Kidney epithelial cell (primary cell): ENCODE measurements at regions not wholly inside any gene's neighbourhood (a gene's known extent, or its start where the extent isn't known, plus 50 kb on each side); places are given as distances from the start of the nearest gene placed in this dataset.
A peak's percentile ranks its signal among the peaks of the same experiment; 100 is the strongest.
"Not testable (repeated sequence)": the region's sequence is repeated elsewhere in the genome, so short reads cannot be mapped to it uniquely, and the experiment has no call there.

Experiments used
- DNase-seq: peaks from one replicate; pipeline ENCODE4 v3.0.0-alpha.2; 2010; ENCODE audit warnings: low read depth
- H3K27me3 ChIP-seq: 2 replicates; pipeline ENCODE4 v1.6.0; 2011; ENCODE audit warnings: low read length; ENCODE audit not compliant: control insufficient read depth, insufficient read depth
- H3K36me3 ChIP-seq: 2 replicates; pipeline ENCODE4 v1.5.1; 2011; ENCODE audit warnings: low read length; ENCODE audit not compliant: control insufficient read depth, insufficient read depth
- H3K4me3 ChIP-seq: 2 replicates; pipeline ENCODE4 v1.5.1; 2011; ENCODE audit warnings: low read depth, mild to moderate bottlenecking, control low read depth, low read length
- CTCF ChIP-seq: IDR thresholded peaks from 2 replicates; pipeline ENCODE4 v1.5.1; 2011; ENCODE audit warnings: mild to moderate bottlenecking, moderate library complexity, low read length, control low read depth, inconsistent platforms; ENCODE audit not compliant: insufficient read depth, poor library complexity, severe bottlenecking

GRCh38 chr1:211890091-211890995 is 59.8 kb upstream of the LPGAT1 start:
- H3K27me3 ChIP-seq, H3K4me3 ChIP-seq, DNase-seq, H3K36me3 ChIP-seq: not testable (repeated sequence)

DNA sequence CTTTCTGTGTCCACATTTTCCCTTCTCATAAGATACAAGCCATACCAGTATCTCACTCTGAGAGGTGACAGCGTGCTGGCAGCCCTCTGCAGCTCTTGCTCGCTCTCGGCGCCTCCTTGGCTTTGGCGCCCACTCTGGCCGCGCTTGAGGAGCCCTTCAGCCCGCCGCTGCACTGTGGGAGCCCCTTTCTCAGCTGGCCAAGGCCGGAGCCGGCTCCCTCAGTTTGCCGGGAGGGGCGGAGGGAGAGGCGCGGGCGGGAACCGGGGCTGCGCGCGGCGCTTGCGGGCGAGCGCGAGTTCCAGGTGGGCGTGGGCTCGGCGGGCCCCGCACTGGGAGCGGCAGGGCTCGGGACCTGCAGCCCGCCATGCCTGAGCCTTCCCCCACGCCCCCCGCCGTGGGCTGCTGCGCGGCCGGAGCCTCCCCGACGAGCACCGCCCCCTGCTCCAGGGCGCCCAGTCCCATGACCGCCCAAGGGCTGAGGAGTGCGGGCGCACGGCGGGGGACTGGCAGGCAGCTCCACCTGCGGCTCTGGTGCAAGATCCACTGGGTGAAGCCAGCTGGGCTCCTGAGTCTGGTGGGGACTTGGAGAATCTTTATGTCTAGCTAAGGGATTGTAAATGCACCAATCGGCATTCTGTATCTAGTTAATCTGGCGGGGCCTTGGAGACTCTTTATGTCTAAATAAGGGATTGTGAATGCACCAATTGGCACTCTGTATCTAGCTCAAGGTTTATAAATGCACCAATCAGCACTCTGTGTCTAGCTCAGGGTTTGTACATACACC is 58.9 kb upstream of the LPGAT1 start:
- peak overlapping the region; percentile 10 for H3K4me3 ChIP-seq
- H3K36me3 ChIP-seq, H3K27me3 ChIP-seq, DNase-seq: not testable (repeated sequence)

DNA sequence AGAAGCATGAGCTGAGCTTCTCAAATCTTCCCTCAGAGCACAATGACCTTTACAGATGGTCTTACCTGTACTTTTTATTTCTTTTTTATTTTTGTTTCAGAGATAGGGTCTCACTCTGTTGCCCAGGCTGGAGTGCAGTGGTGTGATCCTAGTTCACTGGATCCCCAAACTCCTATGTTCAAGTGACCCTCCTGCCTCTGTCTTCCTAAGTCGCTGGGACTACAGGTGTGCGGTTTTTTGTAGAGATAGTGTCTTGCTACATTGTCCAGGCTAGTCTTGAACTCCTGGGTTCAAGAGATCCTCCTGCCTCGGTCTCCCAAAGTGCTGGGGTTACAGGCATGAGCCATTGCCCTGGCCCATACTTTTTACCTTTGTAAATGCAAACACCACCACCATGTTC is 56.0 kb upstream of the LPGAT1 start:
- no peak for DNase-seq
- Histone ChIP-seq H3K27me3 (no peaks in the 10 kb centered on the region), H3K36me3 (no peaks in the 10 kb centered on the region), H3K4me3 (no peak overlapping the region)
- no peak for TF ChIP-seq CTCF

DNA sequence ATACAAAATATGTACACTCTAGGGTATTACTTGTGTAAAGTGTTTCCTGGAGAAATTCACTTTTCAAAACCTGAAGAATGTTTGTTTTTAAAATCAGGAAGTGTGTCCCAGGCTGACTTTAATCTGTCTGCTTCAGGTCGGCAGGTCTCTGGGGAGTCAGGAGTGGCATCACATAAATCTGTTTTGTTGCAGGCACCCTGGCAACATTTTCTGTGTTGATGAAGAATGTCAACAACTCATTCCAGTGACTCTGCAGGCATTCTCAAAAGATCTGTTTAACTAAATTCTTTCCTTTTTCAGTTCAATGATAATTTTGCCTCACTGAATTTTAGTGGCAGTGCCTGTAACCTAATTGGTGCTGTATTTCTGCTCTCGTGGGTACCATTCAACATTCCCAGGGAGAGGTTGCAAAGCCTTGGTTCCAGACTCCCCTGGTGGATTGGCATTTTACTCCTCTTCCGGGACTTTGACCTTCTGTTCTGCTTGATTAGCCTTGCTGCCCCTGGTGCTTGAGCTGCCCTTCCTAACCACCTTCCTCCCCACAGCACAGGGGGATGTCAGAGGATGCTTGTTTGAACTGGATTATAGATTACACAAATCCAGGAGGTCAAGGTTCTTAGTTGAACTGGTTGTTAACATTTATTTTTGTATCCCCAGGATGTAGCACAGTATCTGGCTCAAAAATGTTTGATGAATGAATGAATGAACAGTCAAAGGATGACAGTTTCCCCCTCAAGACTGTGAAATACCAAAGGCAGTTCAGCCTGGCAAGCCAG is 55.4 kb upstream of the LPGAT1 start:
- H3K36me3 ChIP-seq, result no peaks in the 10 kb centered on the region

GRCh38 chr1:211882381-211883004 is 51.9 kb upstream of the LPGAT1 start:
- Histone ChIP-seq H3K27me3 (no peaks in the 10 kb centered on the region), H3K4me3 (no peak overlapping the region), H3K36me3 (no peaks in the 10 kb centered on the region)
- no peak for DNase-seq
- no peak for TF ChIP-seq CTCF

More for the DNA sequence above, 55.4 kb upstream of the LPGAT1 start:
- no peak for DNase-seq
- no peak for TF ChIP-seq CTCF
- Histone ChIP-seq H3K27me3 (no peaks in the 10 kb centered on the region), H3K4me3 (no peak overlapping the region)
